ENCODE measurements at regions not wholly inside any gene's neighbourhood (a gene's known extent, or its start where the extent isn't known, plus 50 kb on each side); places are given as distances from the start of the nearest gene placed in this dataset.

GRCh38 chr4:18813055-18813454 is 791.5 kb upstream of the LCORL start (continued):
- TF ChIP-seq REST (IDR thresholded peaks at IDR 0.05; ENCODE audit: low read depth, low read length), result no peak
- TF ChIP-seq EP300 (IDR thresholded peaks at IDR 0.05; ENCODE audit: borderline replicate concordance in 1 of 2, control insufficient read depth in 1 of 2, low read depth in 2 of 2, low read length in 2 of 2), result no peak
- no peak for TF ChIP-seq TBL1XR1 (IDR thresholded peaks at IDR 0.05; ENCODE audit: low read depth, low read length)
- TF ChIP-seq MLLT1 (IDR thresholded peaks at IDR 0.05), result no peak

DNA sequence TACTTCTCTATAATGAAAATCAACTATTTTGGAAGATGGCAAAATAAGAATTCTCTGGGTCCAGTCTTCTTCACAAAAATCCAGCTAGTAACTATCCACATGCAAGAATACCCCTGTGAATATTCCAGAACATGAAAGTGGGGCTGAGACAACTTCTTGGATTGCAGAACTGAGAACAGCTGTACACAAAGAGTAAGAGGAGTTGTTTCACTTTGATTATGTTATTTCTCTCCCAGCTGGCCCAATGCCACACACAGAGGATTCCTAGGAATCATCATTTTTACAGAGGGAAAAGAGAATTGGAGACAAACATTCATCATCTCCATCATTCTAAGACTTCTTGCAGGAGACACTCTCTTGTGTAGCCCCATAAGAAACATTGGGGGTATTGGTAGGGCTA is 782.2 kb upstream of the LCORL start:
- Histone ChIP-seq H4K20me1 (ENCODE audit: control insufficient read depth, insufficient read depth) (no peaks in the 10 kb centered on the region), H3K4me2 (ENCODE audit: control insufficient read depth, insufficient read depth) (no peak overlapping the region), H3K9me3 (replicated peaks; ENCODE audit: control insufficient read depth, insufficient read depth, low read length) (no peaks in the 10 kb centered on the region), H3K9ac (ENCODE audit: control insufficient read depth, insufficient read depth, low read length) (no peak overlapping the region), H2AFZ (ENCODE audit: control insufficient read depth, low read depth, low read length) (no peak overlapping the region), H3K4me3 (no peak overlapping the region), H3K79me2 (ENCODE audit: control insufficient read depth, insufficient read depth, low read length) (no peaks in the 10 kb centered on the region), H3K27me3 (replicated peaks in 1 of 2; ENCODE audit: control insufficient read depth in 2 of 2, insufficient read depth in 2 of 2, low read length in 1 of 2) (no peaks in the 10 kb centered on the region), H3K4me1 (ENCODE audit: control insufficient read depth, insufficient read depth, low read length) (no peaks in the 10 kb centered on the region), H3K36me3 (ENCODE audit: control insufficient read depth in 2 of 2, insufficient read depth in 2 of 2, low read length in 1 of 2) (no peaks in the 10 kb centered on the region), H3K27ac (ENCODE audit: control insufficient read depth, insufficient read depth) (no peak overlapping the region)
- ChIA-PET SMC1A (ENCODE audit: uncharacterized antibody, unreplicated experiment) (no interaction called here), POLR2A (no interaction called here), CTCF (no interaction called here), RAD21 (ENCODE audit: unreplicated experiment) (no interaction called here)
- in situ Hi-C loops (cut with MboI) (no loop called here), intact Hi-C loops (cut with micrococcal nuclease; ENCODE audit: unreplicated experiment) (no loop called here)
- DNase-seq (ENCODE audit: low read depth, low spot score) (no peak), FAIRE-seq (no peak), ATAC-seq (no peak)
- no TSS peak for BruUV-seq (replicated peaks)
- TF ChIP-seq NR2C2 (IDR thresholded peaks at IDR 0.05; ENCODE audit: borderline replicate concordance, control insufficient read depth, insufficient read length, low read depth) (no peak), HDAC6 (IDR thresholded peaks at IDR 0.05; ENCODE audit: unreplicated experiment) (no peak), ASH2L (IDR thresholded peaks at IDR 0.05; ENCODE audit: borderline replicate concordance, low read depth) (no peak), SIX5 (IDR thresholded peaks at IDR 0.05; ENCODE audit: low read depth, low read length, severe bottlenecking) (no peak), CTCF (IDR thresholded peaks at IDR 0.05 in 2 of 3, conservative IDR thresholded peaks at IDR 0.05 in 1 of 3; ENCODE audit: control insufficient read depth in 2 of 3, extremely low read depth in 1 of 3, insufficient read depth in 1 of 3, low read depth in 3 of 3, low read length in 3 of 3) (no peak), MTA3 (IDR thresholded peaks at IDR 0.05; ENCODE audit: borderline replicate concordance, low read length) (no peak), FOS (IDR thresholded peaks at IDR 0.05; ENCODE audit: borderline replicate concordance, extremely low read depth, insufficient read length) (no peak), EED (IDR thresholded peaks at IDR 0.05; ENCODE audit: low read depth) (no peak), CEBPB (IDR thresholded peaks at IDR 0.05; ENCODE audit: borderline replicate concordance in 1 of 2, low read depth in 2 of 2, low read length in 2 of 2) (no peak), MAX (IDR thresholded peaks at IDR 0.05; ENCODE audit: low read depth, low read length) (no peak), RUNX3 (IDR thresholded peaks at IDR 0.05; ENCODE audit: low read length) (no peak), MYB (IDR thresholded peaks at IDR 0.05; ENCODE audit: borderline replicate concordance, low read depth, low read length) (no peak), MYC (IDR thresholded peaks at IDR 0.05; ENCODE audit: insufficient read depth, insufficient read length, insufficient replicate concordance, low read length, severe bottlenecking) (no peak)

Data from GM12878 (cell line).